GM19328 (cell line): ENCODE measurements at regions not wholly inside any gene's neighbourhood (a gene's known extent, or its start where the extent isn't known, plus 50 kb on each side); places are given as distances from the start of the nearest gene placed in this dataset.

ENCODE experiments used
- ATAC-seq: cut with Tn5 transposase; IDR thresholded peaks from one replicate; pipeline ENCODE4 v1.9.1; 2021; ENCODE audit warnings: mild to moderate bottlenecking, moderate library complexity; ENCODE audit not compliant: unreplicated experiment

DNA sequence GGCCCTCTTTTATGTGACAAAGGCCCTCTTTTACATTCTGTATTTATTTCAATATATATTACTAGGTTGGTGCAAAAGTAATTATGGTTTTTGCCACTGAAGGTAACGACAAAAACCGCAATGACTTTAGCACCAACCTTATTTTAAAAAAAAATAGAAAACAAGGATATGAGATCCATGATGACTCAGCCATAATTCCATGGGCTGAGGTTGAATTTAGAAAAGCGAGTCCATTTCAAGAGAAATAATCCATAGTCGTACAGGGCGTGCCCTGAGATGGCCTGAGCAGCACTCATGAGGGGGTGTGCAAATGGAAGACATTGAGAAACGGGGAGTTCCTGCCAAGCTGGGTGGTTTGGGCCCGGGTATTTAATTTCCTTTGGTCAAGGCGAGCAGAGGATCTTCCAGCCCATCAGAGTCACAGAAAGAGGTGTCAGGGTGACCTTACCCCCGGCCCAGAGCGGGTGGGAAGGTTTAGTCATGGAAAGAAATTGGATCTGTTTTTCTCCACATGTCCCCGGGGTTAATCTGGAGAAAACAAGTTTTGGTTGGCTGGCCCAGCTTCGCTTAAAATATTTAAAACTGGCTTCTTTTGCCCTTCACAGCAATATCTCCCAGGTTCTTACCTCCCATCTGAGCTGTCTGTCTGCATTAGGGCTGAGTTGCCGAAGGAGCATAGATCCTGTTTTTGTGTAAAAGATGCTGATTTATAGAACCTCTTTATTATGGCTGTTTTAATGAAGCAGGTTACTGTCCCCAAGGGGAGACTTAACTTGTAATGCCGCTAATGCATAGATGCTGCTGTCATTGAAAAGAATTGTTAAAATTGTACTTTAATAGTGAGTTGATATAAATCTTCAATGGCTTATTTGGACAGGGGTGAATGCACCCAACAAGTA lies 255.6 kb downstream of the PREX1 start:
- no peak for ATAC-seq

DNA sequence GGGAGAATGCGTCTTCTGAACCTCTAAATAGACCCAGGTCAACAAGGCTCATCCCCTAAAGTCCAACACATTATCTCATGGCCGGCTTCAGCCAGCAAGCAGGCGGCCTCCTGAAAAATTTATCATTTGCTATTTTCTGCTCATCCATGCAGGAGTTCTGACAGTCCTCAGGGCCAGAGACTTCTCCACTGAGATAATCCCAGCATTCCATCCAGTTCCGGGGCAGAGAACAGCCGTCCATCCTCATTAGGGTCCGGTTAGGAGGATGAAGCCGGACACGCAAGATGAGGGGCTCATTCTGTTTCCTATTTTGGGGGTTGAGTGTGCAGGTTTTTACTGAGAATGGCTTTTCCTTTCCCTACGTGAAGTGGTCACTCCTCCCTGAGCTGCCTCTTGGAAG lies 258.1 kb downstream of the PREX1 start:
- no peak for ATAC-seq

DNA sequence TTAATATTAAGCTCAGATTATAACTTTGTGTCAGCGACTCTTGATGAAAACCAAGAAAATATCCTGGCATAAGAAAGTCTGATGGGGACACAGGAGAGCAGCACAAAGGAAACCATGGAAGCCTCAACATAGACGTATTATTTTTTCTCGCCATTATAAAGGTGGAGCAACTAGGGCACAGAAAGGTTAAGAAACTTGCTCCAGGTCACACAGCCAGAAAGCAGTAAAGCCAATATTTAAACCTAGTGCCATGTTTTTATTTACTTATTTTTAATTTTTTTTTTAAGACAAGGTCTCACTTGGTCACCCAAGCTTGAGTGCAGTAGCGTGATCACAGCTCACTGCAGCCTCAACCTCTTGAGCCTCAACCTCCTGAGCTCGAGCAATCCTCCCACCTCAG lies 259.3 kb downstream of the PREX1 start:
- ATAC-seq, result no peak

GRCh38 chr20:48567145-48567544 lies 260.7 kb downstream of the PREX1 start:
- no peak for ATAC-seq

DNA sequence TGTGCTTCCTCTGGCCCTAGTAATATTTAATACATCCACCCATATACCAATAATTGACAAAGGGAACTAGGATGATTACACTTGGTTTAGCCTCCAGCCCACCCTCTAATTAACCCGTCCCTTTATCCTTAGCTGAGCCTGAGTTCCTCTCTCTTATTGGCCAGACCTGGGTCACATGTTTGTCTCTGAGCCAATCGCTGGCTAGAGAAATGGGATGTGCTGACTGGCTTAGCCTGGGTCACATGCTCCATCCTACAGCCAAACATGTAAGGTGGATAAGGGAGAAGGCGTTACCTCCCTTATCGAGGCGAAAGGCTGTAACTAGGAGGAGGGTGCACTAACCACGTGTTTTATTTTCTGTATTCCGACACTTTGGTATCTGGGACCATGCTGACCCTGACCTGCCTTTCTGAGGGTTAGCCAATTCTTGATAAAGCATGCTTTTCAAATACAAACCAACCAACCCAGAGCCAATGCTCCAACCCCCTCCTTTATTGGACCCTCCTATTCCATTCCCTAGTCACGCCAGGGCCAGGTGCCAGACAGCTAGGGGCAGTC lies 262.7 kb downstream of the PREX1 start:
- ATAC-seq, result no peak

GRCh38 chr20:48563191-48563870 lies 264.5 kb downstream of the PREX1 start:
- no peak for ATAC-seq

GRCh38 chr20:48562586-48563116 lies 265.1 kb downstream of the PREX1 start:
- no peak for ATAC-seq

DNA sequence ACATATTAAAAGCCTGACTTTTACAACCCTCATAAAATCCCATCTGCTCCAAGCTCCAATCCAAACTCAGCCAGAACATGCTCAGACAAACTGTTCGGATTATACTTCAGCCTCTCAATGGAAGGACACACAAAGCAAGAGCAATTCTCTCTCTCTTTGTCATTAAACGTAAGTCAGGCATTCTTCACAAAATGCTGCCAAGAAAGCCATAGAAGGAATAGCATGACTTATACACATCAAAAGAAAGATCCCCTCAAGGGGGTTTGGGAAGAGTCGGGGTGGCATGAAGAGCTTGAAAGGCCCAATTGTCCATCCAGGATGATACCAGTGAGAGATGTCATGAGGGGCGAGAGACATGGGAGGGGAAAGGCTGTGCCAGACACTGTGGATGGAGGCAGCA lies 268.9 kb downstream of the PREX1 start:
- ATAC-seq, result no peak

- no peak for ATAC-seq
Measured at GRCh38 chr20:48557380-48557779, 270.4 kb downstream of the PREX1 start.

- ATAC-seq, result no peak
Measured at GRCh38 chr20:48556956-48557355, 270.8 kb downstream of the PREX1 start.

GRCh38 chr20:48552550-48552949 lies 275.2 kb downstream of the PREX1 start:
- ATAC-seq, result no peak

DNA sequence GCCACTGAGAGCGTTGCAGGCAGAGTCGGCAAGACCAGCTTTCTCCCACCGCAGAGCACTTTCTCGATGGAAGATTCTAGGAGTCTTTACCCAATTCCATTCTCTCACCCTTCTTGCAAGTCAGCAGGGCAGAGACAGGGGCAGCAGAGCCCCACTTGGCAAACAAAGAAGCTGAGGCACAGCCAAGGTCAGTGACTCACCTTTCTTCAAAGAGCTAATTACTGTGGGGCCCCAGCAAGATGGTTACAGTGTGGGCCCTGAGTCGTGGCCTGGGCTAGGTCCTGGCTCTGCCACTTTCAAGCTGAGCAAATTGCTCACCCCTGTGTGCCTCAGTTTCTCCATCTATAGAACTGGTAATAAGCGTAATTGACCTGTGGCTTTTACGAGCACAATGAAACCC lies 277.0 kb downstream of the PREX1 start:
- no peak for ATAC-seq

GRCh38 chr20:48547664-48548063 lies 280.1 kb downstream of the PREX1 start:
- ATAC-seq, result no peak

- ATAC-seq, result no peak
Measured at GRCh38 chr20:48544402-48545339, 283.1 kb downstream of the PREX1 start.

GRCh38 chr20:48541581-48542071 lies 286.2 kb downstream of the PREX1 start:
- ATAC-seq, result peak; percentile 64

- no peak for ATAC-seq
Measured at GRCh38 chr20:48538856-48539255, 288.9 kb downstream of the PREX1 start.

DNA sequence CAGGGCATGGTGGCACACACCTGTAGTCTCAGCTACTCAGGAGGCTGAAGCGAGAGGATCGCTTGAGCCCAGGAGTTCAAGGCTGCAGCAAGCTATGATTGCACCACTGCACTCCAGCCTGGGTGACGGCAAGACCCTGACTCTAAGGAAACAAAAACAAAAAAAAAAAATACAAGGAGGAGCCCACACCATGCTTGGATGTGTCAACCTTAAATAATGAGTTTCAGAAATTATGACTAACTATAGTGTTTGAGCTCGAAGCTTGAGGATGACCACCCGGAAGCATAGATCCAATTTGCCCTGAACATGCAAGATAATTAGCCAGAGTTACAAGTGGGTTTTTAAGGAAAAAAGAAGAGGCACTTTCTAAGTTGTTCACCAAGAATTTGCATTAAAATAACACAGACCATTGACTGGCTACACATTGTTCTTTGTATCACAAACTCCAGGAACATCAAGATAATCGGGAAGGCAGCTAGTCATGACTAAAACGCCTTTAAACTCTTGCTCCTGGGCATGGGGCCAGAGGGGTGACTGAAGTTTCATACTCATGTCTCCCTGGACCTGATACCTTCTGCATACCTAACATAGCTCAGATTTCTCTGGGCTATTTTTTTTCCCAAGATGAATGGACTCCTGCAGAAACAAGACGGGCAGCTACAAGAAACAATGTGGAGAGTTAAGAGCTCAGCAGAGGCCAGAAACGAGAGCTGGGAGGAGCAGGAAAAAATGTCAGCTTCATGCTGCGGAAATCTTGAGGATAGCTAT lies 289.6 kb downstream of the PREX1 start:
- ATAC-seq, result no peak

DNA sequence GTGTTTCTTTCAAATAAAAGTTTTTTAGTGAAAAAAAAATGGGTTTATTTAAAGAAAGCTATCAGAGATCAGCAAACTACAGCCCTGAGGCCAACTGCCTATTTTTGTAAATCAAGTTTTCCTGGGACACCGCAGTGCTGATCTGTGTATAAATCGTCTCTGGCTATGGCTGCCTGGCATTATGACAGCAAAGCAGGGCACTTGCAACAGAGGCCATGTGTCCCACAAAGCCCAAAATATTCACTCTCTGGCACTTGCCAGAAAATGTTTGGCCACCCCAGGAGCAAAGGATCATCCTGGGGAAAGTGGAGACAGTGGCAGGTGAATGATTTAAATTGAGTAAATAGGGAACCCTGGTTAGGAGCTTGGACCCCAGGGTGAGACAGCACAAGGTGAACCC lies 291.6 kb downstream of the PREX1 start:
- ATAC-seq, result no peak

DNA sequence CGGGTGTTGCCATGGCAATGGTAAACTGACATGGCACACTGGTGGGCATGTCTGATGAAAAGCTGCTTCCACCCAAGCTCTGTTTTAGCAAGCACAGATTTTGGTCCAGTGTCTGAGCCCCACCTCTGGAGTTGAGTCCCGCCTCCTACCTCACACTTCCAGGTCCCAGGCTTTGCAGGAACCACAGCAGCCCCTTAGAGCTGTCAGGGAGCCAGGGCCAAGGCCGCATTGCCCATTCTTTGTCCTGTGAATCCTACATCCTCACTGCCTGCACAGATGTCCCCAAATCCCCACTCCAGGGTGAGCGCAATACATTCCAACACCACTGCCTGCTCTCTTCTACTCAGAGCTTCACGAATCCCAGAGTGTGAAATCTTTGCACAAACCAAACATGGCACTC lies 292.2 kb downstream of the PREX1 start:
- ATAC-seq, result no peak

DNA sequence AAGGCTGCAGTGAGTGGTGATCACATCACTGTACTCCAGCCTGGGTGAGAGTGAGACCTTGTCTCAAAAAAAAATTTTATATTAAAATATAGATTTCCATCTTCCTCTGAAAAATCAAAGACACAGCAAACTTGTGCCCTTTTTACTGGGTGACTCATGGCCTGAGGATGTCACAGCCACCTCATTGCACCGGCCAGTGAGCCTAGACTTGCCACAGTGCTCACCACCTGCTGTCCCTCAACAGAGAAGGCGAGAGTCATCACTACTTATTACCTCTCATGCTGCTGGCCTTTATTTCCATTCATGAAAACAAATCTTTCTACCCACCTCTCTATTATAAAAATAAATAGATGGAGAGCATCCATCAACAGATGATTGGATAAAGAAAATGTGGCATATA lies 295.8 kb downstream of the PREX1 start:
- no peak for ATAC-seq
